ENCODE measurements at regions not wholly inside any gene's neighbourhood (a gene's known extent, or its start where the extent isn't known, plus 50 kb on each side); places are given as distances from the start of the nearest gene placed in this dataset.
A peak's percentile ranks its signal among the peaks of the same experiment; 100 is the strongest.

GRCh38 chr2:240287011-240287410 is 146.6 kb upstream of the OTOS start:
- no peak for DNase-seq

- no peak for DNase-seq
Observed at GRCh38 chr2:240287496-240288086, 147.1 kb upstream of the OTOS start.

- DNase-seq: no peak
Observed at GRCh38 chr2:240288087-240288521, 147.4 kb upstream of the GPC1 start.

GRCh38 chr2:240289701-240290431 is 145.6 kb upstream of the GPC1 start:
- peak; percentile 35 for DNase-seq

GRCh38 chr2:240290432-240291336 is 144.8 kb upstream of the GPC1 start:
- DNase-seq: no peak

- DNase-seq: no peak
Observed at GRCh38 chr2:240291337-240292034, 144.0 kb upstream of the GPC1 start.

GRCh38 chr2:240292035-240292574 is 143.4 kb upstream of the GPC1 start:
- no peak for DNase-seq

- no peak for DNase-seq
Observed at GRCh38 chr2:240292619-240293525, 142.6 kb upstream of the GPC1 start.

GRCh38 chr2:240293557-240294461 is 141.7 kb upstream of the GPC1 start:
- DNase-seq: peak; percentile 89

GRCh38 chr2:240294514-240294913 is 140.9 kb upstream of the GPC1 start:
- no peak for DNase-seq

GRCh38 chr2:240295256-240296103 is 140.0 kb upstream of the GPC1 start:
- no peak for DNase-seq

GRCh38 chr2:240296104-240296406 is 139.4 kb upstream of the GPC1 start:
- no peak for DNase-seq

GRCh38 chr2:240296476-240297255 is 138.8 kb upstream of the GPC1 start:
- peak; percentile 32 for DNase-seq

- DNase-seq: no peak
Observed at GRCh38 chr2:240297256-240298116, 138.0 kb upstream of the GPC1 start.

GRCh38 chr2:240298117-240298790 is 137.2 kb upstream of the GPC1 start:
- DNase-seq: peak; percentile 41
